ENCODE measurements at regions not wholly inside any gene's neighbourhood (a gene's known extent, or its start where the extent isn't known, plus 50 kb on each side); places are given as distances from the start of the nearest gene placed in this dataset.

- H3K9ac ChIP-seq (ENCODE audit: insufficient read depth, low read length, poor library complexity, severe bottlenecking), result no peak overlapping the region
- no peaks in the 10 kb centered on the region for H3K4me1 Mint-ChIP-seq
- intact Hi-C loops (cut with micrococcal nuclease), result no loop called here
- H3K4me3 Mint-ChIP-seq, result no peak overlapping the region
- no peaks in the 10 kb centered on the region for H3K36me3 Mint-ChIP-seq
- H2AFZ ChIP-seq (ENCODE audit: insufficient read depth, low read depth, low read length, poor library complexity, severe bottlenecking), result no peak overlapping the region
- WGBS (ENCODE audit: insufficient coverage), result no CpG with 5 or more reads among the region's 7 CpGs
- H3K9me3 Mint-ChIP-seq, result no peaks in the 10 kb centered on the region
- no peaks in the 10 kb centered on the region for H3K9me3 ChIP-seq (replicated peaks in 1 of 2; ENCODE audit: control insufficient read depth in 1 of 2, insufficient read depth in 1 of 2, low read length in 2 of 2)
- H4K20me1 ChIP-seq (ENCODE audit: insufficient read depth, low read length), result no peaks in the 10 kb centered on the region
- H3K4me3 ChIP-seq (replicated peaks in 1 of 3; ENCODE audit: low read depth in 2 of 3, low read length in 3 of 3), result no peak overlapping the region
- no peak overlapping the region for H3K27ac Mint-ChIP-seq
- no peak for TF ChIP-seq CTCF (IDR thresholded peaks at IDR 0.05)
- DNase-seq, result no peak
- no peaks in the 10 kb centered on the region for H3K27me3 ChIP-seq (ENCODE audit: control insufficient read depth in 2 of 2, insufficient read depth in 2 of 2, low read length in 2 of 2)
- no peaks in the 10 kb centered on the region for H3K79me2 ChIP-seq (ENCODE audit: insufficient read depth, low read length)
- H3K27me3 Mint-ChIP-seq (ENCODE audit: low read depth in 3 of 3), result peaks cover 0 to 3% (median 0%) of the 10 kb centered on the region in 3 donors
- no peaks in the 10 kb centered on the region for H3K36me3 ChIP-seq (replicated peaks in 1 of 2; ENCODE audit: control insufficient read depth in 1 of 2, insufficient read depth in 2 of 2, low read length in 2 of 2)
- H3K4me2 ChIP-seq (replicated peaks; ENCODE audit: extremely low read depth, low read length, poor library complexity, severe bottlenecking), result no peak overlapping the region
- H3K4me1 ChIP-seq (ENCODE audit: control insufficient read depth in 1 of 2, insufficient read depth in 2 of 2, low read length in 2 of 2), result no peaks in the 10 kb centered on the region
- no peak overlapping the region for H3K27ac ChIP-seq (ENCODE audit: low read depth in 1 of 2, low read length in 2 of 2)
Observed at GRCh38 chr21:35376406-35377135, 327.5 kb upstream of the RUNX1 start.

GRCh38 chr21:35375115-35375514 is 326.0 kb upstream of the RUNX1 start:
- Mint-ChIP-seq H3K36me3 (no peaks in the 10 kb centered on the region), H3K27me3 (ENCODE audit: low read depth in 3 of 3) (peaks cover 0 to 3% (median 0%) of the 10 kb centered on the region in 3 donors), H3K27ac (no peak overlapping the region), H3K9me3 (no peaks in the 10 kb centered on the region), H3K4me1 (no peaks in the 10 kb centered on the region), H3K4me3 (no peak overlapping the region)
- Histone ChIP-seq H3K4me1 (ENCODE audit: control insufficient read depth in 1 of 2, insufficient read depth in 2 of 2, low read length in 2 of 2) (no peaks in the 10 kb centered on the region), H3K36me3 (replicated peaks in 1 of 2; ENCODE audit: control insufficient read depth in 1 of 2, insufficient read depth in 2 of 2, low read length in 2 of 2) (no peaks in the 10 kb centered on the region), H4K20me1 (ENCODE audit: insufficient read depth, low read length) (no peaks in the 10 kb centered on the region), H3K4me2 (replicated peaks; ENCODE audit: extremely low read depth, low read length, poor library complexity, severe bottlenecking) (no peak overlapping the region), H3K9me3 (replicated peaks in 1 of 2; ENCODE audit: control insufficient read depth in 1 of 2, insufficient read depth in 1 of 2, low read length in 2 of 2) (no peaks in the 10 kb centered on the region), H3K9ac (ENCODE audit: insufficient read depth, low read length, poor library complexity, severe bottlenecking) (no peak overlapping the region), H3K79me2 (ENCODE audit: insufficient read depth, low read length) (no peaks in the 10 kb centered on the region), H3K27ac (ENCODE audit: low read depth in 1 of 2, low read length in 2 of 2) (no peak overlapping the region), H3K4me3 (replicated peaks in 1 of 3; ENCODE audit: low read depth in 2 of 3, low read length in 3 of 3) (no peak overlapping the region), H3K27me3 (ENCODE audit: control insufficient read depth in 2 of 2, insufficient read depth in 2 of 2, low read length in 2 of 2) (no peaks in the 10 kb centered on the region), H2AFZ (ENCODE audit: insufficient read depth, low read depth, low read length, poor library complexity, severe bottlenecking) (no peak overlapping the region)
- WGBS (ENCODE audit: insufficient coverage), result no CpG with 5 or more reads among the region's 1 CpG
- intact Hi-C loops (cut with micrococcal nuclease), result no loop called here
- DNase-seq, result no peak
- TF ChIP-seq CTCF (IDR thresholded peaks at IDR 0.05), result no peak

All from CD14-positive monocyte (primary cell).